ENCODE measurements at regions not wholly inside any gene's neighbourhood (a gene's known extent, or its start where the extent isn't known, plus 50 kb on each side); places are given as distances from the start of the nearest gene placed in this dataset.
"Not testable (repeated sequence)": the region's sequence is repeated elsewhere in the genome, so short reads cannot be mapped to it uniquely, and the experiment has no call there.

GRCh38 chr2:237240868-237241267 is 155.2 kb downstream of the COPS8 start:
- TF ChIP-seq CTCF (IDR thresholded peaks at IDR 0.05; ENCODE audit: low read depth, low read length, poor library complexity, severe bottlenecking); EZH2phosphoT487 (IDR thresholded peaks at IDR 0.05; ENCODE audit: borderline replicate concordance, low read length): not testable (repeated sequence)
